ENCODE measurements at regions not wholly inside any gene's neighbourhood (a gene's known extent, or its start where the extent isn't known, plus 50 kb on each side); places are given as distances from the start of the nearest gene placed in this dataset.

DNA sequence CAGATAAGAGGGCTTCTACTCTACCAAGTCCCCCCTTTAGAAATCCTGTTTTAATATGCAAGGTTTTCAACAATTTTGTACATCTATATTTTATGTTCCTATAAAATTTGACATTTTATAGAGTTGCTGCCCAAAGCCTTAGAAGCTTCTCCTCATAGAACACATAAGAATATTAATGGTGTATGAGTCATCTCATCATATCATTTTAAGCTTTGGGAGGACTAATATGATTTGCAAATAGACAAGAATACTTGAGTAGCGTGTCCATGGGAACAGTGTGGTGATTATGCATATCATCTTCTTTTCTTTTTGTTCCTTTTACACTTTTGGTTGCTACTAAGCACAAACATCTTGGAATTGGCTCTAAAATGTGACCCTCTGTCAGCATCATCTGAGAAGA is 56.7 kb upstream of the HUWE1 start:
- H3K9ac ChIP-seq (ENCODE audit: low read depth in 1 of 2, low read length in 2 of 2) = no peak overlapping the region
- no peak for TF ChIP-seq FOXA2 (IDR thresholded peaks at IDR 0.05)
- TF ChIP-seq, protein P1, sequence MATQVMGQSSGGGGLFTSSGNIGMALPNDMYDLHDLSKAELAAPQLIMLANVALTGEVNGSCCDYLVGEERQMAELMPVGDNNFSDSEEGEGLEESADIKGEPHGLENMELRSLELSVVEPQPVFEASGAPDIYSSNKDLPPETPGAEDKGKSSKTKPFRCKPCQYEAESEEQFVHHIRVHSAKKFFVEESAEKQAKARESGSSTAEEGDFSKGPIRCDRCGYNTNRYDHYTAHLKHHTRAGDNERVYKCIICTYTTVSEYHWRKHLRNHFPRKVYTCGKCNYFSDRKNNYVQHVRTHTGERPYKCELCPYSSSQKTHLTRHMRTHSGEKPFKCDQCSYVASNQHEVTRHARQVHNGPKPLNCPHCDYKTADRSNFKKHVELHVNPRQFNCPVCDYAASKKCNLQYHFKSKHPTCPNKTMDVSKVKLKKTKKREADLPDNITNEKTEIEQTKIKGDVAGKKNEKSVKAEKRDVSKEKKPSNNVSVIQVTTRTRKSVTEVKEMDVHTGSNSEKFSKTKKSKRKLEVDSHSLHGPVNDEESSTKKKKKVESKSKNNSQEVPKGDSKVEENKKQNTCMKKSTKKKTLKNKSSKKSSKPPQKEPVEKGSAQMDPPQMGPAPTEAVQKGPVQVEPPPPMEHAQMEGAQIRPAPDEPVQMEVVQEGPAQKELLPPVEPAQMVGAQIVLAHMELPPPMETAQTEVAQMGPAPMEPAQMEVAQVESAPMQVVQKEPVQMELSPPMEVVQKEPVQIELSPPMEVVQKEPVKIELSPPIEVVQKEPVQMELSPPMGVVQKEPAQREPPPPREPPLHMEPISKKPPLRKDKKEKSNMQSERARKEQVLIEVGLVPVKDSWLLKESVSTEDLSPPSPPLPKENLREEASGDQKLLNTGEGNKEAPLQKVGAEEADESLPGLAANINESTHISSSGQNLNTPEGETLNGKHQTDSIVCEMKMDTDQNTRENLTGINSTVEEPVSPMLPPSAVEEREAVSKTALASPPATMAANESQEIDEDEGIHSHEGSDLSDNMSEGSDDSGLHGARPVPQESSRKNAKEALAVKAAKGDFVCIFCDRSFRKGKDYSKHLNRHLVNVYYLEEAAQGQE (IDR thresholded peaks at IDR 0.05) = no peak
- no peak for TF ChIP-seq GABPA (IDR thresholded peaks at IDR 0.05 in 1 of 2, conservative IDR thresholded peaks at IDR 0.05 in 1 of 2)
- TF ChIP-seq, protein P2, sequence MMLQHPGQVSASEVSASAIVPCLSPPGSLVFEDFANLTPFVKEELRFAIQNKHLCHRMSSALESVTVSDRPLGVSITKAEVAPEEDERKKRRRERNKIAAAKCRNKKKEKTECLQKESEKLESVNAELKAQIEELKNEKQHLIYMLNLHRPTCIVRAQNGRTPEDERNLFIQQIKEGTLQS (IDR thresholded peaks at IDR 0.05) = no peak
- no peak for TF ChIP-seq EGR1 (IDR thresholded peaks at IDR 0.05; ENCODE audit: low read depth in 2 of 2)
- TF ChIP-seq, protein P3, sequence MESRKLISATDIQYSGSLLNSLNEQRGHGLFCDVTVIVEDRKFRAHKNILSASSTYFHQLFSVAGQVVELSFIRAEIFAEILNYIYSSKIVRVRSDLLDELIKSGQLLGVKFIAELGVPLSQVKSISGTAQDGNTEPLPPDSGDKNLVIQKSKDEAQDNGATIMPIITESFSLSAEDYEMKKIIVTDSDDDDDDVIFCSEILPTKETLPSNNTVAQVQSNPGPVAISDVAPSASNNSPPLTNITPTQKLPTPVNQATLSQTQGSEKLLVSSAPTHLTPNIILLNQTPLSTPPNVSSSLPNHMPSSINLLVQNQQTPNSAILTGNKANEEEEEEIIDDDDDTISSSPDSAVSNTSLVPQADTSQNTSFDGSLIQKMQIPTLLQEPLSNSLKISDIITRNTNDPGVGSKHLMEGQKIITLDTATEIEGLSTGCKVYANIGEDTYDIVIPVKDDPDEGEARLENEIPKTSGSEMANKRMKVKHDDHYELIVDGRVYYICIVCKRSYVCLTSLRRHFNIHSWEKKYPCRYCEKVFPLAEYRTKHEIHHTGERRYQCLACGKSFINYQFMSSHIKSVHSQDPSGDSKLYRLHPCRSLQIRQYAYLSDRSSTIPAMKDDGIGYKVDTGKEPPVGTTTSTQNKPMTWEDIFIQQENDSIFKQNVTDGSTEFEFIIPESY (IDR thresholded peaks at IDR 0.05) = no peak
- no peak for TF ChIP-seq HNF4G (IDR thresholded peaks at IDR 0.05)
- TF ChIP-seq, protein P4, sequence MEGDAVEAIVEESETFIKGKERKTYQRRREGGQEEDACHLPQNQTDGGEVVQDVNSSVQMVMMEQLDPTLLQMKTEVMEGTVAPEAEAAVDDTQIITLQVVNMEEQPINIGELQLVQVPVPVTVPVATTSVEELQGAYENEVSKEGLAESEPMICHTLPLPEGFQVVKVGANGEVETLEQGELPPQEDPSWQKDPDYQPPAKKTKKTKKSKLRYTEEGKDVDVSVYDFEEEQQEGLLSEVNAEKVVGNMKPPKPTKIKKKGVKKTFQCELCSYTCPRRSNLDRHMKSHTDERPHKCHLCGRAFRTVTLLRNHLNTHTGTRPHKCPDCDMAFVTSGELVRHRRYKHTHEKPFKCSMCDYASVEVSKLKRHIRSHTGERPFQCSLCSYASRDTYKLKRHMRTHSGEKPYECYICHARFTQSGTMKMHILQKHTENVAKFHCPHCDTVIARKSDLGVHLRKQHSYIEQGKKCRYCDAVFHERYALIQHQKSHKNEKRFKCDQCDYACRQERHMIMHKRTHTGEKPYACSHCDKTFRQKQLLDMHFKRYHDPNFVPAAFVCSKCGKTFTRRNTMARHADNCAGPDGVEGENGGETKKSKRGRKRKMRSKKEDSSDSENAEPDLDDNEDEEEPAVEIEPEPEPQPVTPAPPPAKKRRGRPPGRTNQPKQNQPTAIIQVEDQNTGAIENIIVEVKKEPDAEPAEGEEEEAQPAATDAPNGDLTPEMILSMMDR (IDR thresholded peaks at IDR 0.05; ENCODE audit: low read depth, low read length, missing input control) = no peak
- TF ChIP-seq, protein P5, sequence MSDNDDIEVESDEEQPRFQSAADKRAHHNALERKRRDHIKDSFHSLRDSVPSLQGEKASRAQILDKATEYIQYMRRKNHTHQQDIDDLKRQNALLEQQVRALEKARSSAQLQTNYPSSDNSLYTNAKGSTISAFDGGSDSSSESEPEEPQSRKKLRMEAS (IDR thresholded peaks at IDR 0.05) = no peak
- no peak for TF ChIP-seq RXRA (IDR thresholded peaks at IDR 0.05)
- TF ChIP-seq FOXA1 (IDR thresholded peaks at IDR 0.05) = no peak
- TF ChIP-seq NR2F2 (IDR thresholded peaks at IDR 0.05) = no peak
- no peak for TF ChIP-seq TAF1 (conservative IDR thresholded peaks at IDR 0.05)
- TF ChIP-seq RAD21 (IDR thresholded peaks at IDR 0.05) = no peak
- no peak for TF ChIP-seq JUND (IDR thresholded peaks at IDR 0.05)
- no peak for TF ChIP-seq YY1 (IDR thresholded peaks at IDR 0.05)
- TF ChIP-seq SP1 (IDR thresholded peaks at IDR 0.05) = no peak
- DNase-seq (ENCODE audit: low spot score) = no peak
- no peaks in the 10 kb centered on the region for H3K36me3 ChIP-seq (ENCODE audit: control insufficient read depth in 4 of 4, insufficient read depth in 3 of 4, low read depth in 1 of 4, low read length in 3 of 4)
- no peaks in the 10 kb centered on the region for H3K9me3 ChIP-seq (ENCODE audit: control insufficient read depth in 4 of 4, low read length in 3 of 4)
- no peak overlapping the region for H3K27ac ChIP-seq (ENCODE audit: low read depth in 1 of 2, low read length in 2 of 2)
- H3K4me1 ChIP-seq (ENCODE audit: control insufficient read depth in 4 of 4, insufficient read depth in 4 of 4, low read length in 3 of 4) = no peaks in the 10 kb centered on the region
- no peaks in the 10 kb centered on the region for H3K27me3 ChIP-seq (ENCODE audit: control insufficient read depth in 4 of 4, insufficient read depth in 4 of 4, low read length in 3 of 4)
- no peak overlapping the region for H3K4me3 ChIP-seq (ENCODE audit: low read depth in 1 of 3, low read length in 3 of 3)
- WGBS = 94% methylated on average over 1 of the region's 1 CpG
